HG03342 (cell line): ENCODE measurements at regions not wholly inside any gene's neighbourhood (a gene's known extent, or its start where the extent isn't known, plus 50 kb on each side); places are given as distances from the start of the nearest gene placed in this dataset.
"Not testable (repeated sequence)": the region's sequence is repeated elsewhere in the genome, so short reads cannot be mapped to it uniquely, and the experiment has no call there.

Source experiments
- ATAC-seq: cut with Tn5 transposase; IDR thresholded peaks from one replicate; pipeline ENCODE4 v1.9.1; 2021; ENCODE audit warnings: mild to moderate bottlenecking, moderate library complexity; ENCODE audit not compliant: unreplicated experiment

GRCh38 chrX:66692512-66692911, 53.6 kb upstream of the EDA2R start:
- not testable (repeated sequence) for ATAC-seq
